ENCODE measurements at regions not wholly inside any gene's neighbourhood (a gene's known extent, or its start where the extent isn't known, plus 50 kb on each side); places are given as distances from the start of the nearest gene placed in this dataset.

- TF ChIP-seq CTCF (IDR thresholded peaks at IDR 0.05; ENCODE audit: low read length): no peak
- no peak for TF ChIP-seq EZH2 (IDR thresholded peaks at IDR 0.05; ENCODE audit: borderline replicate concordance, low read length)
Observed at GRCh38 chr12:98090731-98091130, 424.7 kb upstream of the TMPO start.
